DMS 273 (cell line): ENCODE measurements at regions not wholly inside any gene's neighbourhood (a gene's known extent, or its start where the extent isn't known, plus 50 kb on each side); places are given as distances from the start of the nearest gene placed in this dataset.

Source experiments
- DNase-seq: peaks from one replicate; lab custom pipeline; 2025; ENCODE audit not compliant: unreplicated experiment; lab: John Stamatoyannopoulos, UW

- no peak for DNase-seq
These were observed 713.3 kb upstream of the CBLB start for GRCh38 chr3:106582151-106582550.

GRCh38 chr3:106587551-106587950 lies 718.7 kb upstream of the CBLB start:
- DNase-seq: no peak

- DNase-seq: no peak
These were observed 719.9 kb upstream of the CBLB start for GRCh38 chr3:106588739-106589138.

GRCh38 chr3:106589311-106589942 lies 720.6 kb upstream of the CBLB start:
- no peak for DNase-seq

GRCh38 chr3:106590216-106590615 lies 721.4 kb upstream of the CBLB start:
- DNase-seq: no peak

GRCh38 chr3:106593381-106593780 lies 724.6 kb upstream of the CBLB start:
- DNase-seq: no peak

- peak; percentile 90 for DNase-seq
These were observed 741.0 kb upstream of the CBLB start for GRCh38 chr3:106609666-106610301.

- no peak for DNase-seq
These were observed 741.6 kb upstream of the CBLB start for GRCh38 chr3:106610362-106610959.

GRCh38 chr3:106611116-106611515 lies 742.3 kb upstream of the CBLB start:
- DNase-seq: no peak

GRCh38 chr3:106611841-106612240 lies 743.0 kb upstream of the CBLB start:
- no peak for DNase-seq

- no peak for DNase-seq
These were observed 747.7 kb upstream of the CBLB start for GRCh38 chr3:106616556-106616955.

GRCh38 chr3:106617276-106617675 lies 748.5 kb upstream of the CBLB start:
- no peak for DNase-seq

GRCh38 chr3:106620646-106621045 lies 751.8 kb upstream of the CBLB start:
- DNase-seq: no peak

- no peak for DNase-seq
These were observed 753.1 kb upstream of the CCDC54 start for GRCh38 chr3:106624154-106624553.

- peak; percentile 18 for DNase-seq
These were observed 748.8 kb upstream of the CCDC54 start for GRCh38 chr3:106628407-106628806.

- no peak for DNase-seq
These were observed 747.9 kb upstream of the CCDC54 start for GRCh38 chr3:106629215-106629832.

- DNase-seq: no peak
These were observed 745.7 kb upstream of the CCDC54 start for GRCh38 chr3:106631373-106632108.

GRCh38 chr3:106635271-106635670 lies 742.0 kb upstream of the CCDC54 start:
- no peak for DNase-seq

GRCh38 chr3:106635826-106636225 lies 741.4 kb upstream of the CCDC54 start:
- DNase-seq: no peak

- no peak for DNase-seq
These were observed 736.9 kb upstream of the CCDC54 start for GRCh38 chr3:106640353-106640752.

- no peak for DNase-seq
These were observed 735.1 kb upstream of the CCDC54 start for GRCh38 chr3:106642161-106642560.
